ENCODE measurements at regions not wholly inside any gene's neighbourhood (a gene's known extent, or its start where the extent isn't known, plus 50 kb on each side); places are given as distances from the start of the nearest gene placed in this dataset.

- Mint-ChIP-seq H3K27ac (ENCODE audit: low read depth) (no peak overlapping the region), H3K4me1 (no peaks in the 10 kb centered on the region), H3K27me3 (peaks cover 76% of the 10 kb centered on the region), H3K4me3 (no peak overlapping the region), H3K9me3 (no peaks in the 10 kb centered on the region), H3K36me3 (ENCODE audit: insufficient read depth) (no peaks in the 10 kb centered on the region)
- DNase-seq (ENCODE audit: low spot score in 2 of 2): no peak
- ATAC-seq (replicated peaks; ENCODE audit: extremely low read depth, poor library complexity, severe bottlenecking): no peak
These were observed 113.8 kb downstream of the BUD13 start for GRCh38 chr11:116658876-116659535.

DNA sequence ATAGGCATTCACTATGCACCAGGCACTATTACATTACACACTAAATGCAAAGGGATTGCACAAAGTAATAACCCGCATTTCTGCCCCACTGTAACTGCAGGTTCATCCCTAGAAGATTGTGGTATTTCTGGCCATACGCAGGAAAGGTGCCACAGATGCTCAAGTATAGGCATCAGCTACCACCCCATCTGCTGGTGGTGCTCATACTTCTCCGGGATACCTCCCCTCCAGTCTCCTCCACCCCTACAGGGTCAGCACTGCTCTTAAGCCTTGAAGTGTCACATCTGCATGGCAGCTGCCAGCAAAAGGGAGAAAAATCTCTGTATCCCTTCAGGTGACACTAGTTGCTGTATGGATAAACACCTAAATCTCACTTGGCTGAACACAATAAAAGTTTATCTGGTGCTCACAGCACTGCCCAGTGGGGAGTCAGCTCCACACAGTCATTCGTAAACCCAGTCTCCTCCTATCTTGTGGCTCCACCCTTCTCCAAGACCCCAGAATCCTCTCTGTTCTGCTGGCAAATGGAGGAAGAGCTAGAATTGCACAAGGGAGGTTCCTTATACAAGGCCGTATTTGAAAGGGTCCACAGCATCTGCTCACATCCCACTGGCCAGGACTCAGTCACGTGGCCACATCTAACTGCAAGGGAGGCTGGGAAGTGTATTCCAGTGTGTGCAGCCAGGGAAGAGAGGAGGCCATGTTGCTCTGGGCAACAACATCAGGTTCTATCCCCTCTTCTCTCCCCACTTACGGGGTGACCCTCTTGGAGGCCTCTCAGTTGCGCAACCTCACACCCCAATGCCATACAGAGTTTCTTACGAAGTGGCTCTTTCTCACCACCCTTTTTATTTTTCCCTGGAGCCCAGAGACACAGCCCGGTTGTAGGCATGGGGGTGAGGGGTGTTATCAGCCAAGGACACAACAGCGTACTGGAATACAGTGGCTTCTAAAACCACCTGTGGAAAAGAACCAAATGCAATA lies 114.7 kb downstream of the BUD13 start:
- Mint-ChIP-seq H3K27me3 (peaks cover 68% of the 10 kb centered on the region), H3K9me3 (no peaks in the 10 kb centered on the region), H3K4me3 (no peak overlapping the region), H3K27ac (ENCODE audit: low read depth) (no peak overlapping the region), H3K36me3 (ENCODE audit: insufficient read depth) (no peaks in the 10 kb centered on the region), H3K4me1 (no peaks in the 10 kb centered on the region)
- no peak for DNase-seq (ENCODE audit: low spot score in 2 of 2)
- ATAC-seq (replicated peaks; ENCODE audit: extremely low read depth, poor library complexity, severe bottlenecking): no peak

GRCh38 chr11:116656011-116656410 lies 116.8 kb downstream of the BUD13 start:
- DNase-seq (ENCODE audit: low spot score in 2 of 2): no peak
- Mint-ChIP-seq H3K4me1 (no peaks in the 10 kb centered on the region), H3K36me3 (ENCODE audit: insufficient read depth) (no peaks in the 10 kb centered on the region), H3K4me3 (no peak overlapping the region), H3K27me3 (peaks cover 52% of the 10 kb centered on the region), H3K27ac (ENCODE audit: low read depth) (no peak overlapping the region), H3K9me3 (no peaks in the 10 kb centered on the region)
- no peak for ATAC-seq (replicated peaks; ENCODE audit: extremely low read depth, poor library complexity, severe bottlenecking)

DNA sequence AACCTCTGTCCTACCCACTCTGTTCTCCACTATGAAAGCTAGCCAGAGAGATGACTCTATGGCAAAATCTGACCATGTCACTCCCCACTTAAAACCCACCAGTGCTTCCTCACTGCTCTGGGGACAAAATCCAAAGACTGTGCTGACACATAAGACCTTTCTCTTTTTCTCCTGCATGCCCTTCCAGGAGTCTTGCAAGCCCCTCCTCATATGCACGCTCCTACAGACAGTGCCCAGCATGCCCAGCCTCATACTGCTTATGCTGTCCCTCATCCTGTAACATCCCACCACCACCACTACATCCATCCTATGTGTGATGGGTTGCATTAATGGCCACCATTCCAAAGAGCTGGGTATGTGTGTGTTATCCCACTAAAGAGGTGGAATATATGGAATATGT lies 118.3 kb downstream of the BUD13 start:
- no peaks in the 10 kb centered on the region for H3K4me1 Mint-ChIP-seq
- peaks cover 46% of the 10 kb centered on the region for H3K27me3 Mint-ChIP-seq
- H3K36me3 Mint-ChIP-seq (ENCODE audit: insufficient read depth): no peaks in the 10 kb centered on the region
- no peak overlapping the region for H3K27ac Mint-ChIP-seq (ENCODE audit: low read depth)
- H3K4me3 Mint-ChIP-seq: no peak overlapping the region
- DNase-seq (ENCODE audit: low spot score in 2 of 2): no peak
- ATAC-seq (replicated peaks; ENCODE audit: extremely low read depth, poor library complexity, severe bottlenecking): no peak
- no peaks in the 10 kb centered on the region for H3K9me3 Mint-ChIP-seq

DNA sequence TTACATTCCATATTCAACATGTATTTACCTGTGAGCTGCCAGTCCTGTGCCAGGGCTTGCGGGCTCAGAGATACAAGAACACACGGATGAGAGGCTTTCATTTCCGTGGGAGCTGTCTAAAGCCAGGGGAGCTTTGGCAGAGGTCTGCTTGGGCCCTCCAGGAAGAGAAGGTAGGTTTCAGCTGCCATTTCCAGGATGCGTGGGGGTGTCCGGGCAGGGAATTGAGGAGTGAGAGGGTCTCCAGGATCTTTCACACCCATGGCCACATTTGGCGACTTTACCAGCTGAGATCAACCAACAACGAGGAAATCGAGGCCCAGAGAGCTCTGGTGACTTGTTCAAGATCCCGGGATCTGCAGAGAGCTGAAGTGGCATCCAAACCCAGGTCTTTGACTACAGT lies 119.6 kb downstream of the BUD13 start:
- Mint-ChIP-seq H3K27ac (ENCODE audit: low read depth) (no peak overlapping the region), H3K27me3 (peaks cover 33% of the 10 kb centered on the region), H3K36me3 (ENCODE audit: insufficient read depth) (no peaks in the 10 kb centered on the region), H3K9me3 (no peaks in the 10 kb centered on the region), H3K4me1 (no peaks in the 10 kb centered on the region), H3K4me3 (no peak overlapping the region)
- no peak for DNase-seq (ENCODE audit: low spot score in 2 of 2)
- no peak for ATAC-seq (replicated peaks; ENCODE audit: extremely low read depth, poor library complexity, severe bottlenecking)

DNA sequence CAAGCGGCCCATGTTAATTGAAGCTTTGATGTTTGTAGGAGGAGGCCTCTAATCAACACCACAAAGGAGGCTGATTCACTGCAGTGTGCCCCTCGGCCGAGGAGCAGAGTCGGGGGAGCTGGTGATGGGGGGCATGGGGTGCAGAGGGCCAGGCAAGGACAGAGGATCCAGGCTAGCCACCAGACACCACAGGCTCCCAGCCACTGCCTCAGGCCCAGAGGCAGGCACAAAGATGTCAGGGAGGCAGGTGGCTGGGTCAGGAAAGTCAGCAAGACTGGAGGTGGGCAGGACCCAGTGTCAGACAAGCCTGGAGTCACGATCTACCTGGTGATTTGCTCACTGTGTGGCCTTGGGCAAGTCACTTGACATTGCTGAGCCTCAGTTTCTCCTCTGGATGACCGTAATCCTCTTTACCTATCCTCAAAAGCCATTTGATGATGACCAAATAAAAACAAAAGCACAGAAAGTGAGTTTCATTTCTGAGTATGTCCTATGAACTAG lies 121.0 kb downstream of the BUD13 start:
- no peak overlapping the region for H3K27ac Mint-ChIP-seq (ENCODE audit: low read depth)
- DNase-seq (ENCODE audit: low spot score in 2 of 2): no peak
- H3K9me3 Mint-ChIP-seq: no peaks in the 10 kb centered on the region
- ATAC-seq (replicated peaks; ENCODE audit: extremely low read depth, poor library complexity, severe bottlenecking): no peak
- peaks cover 36% of the 10 kb centered on the region for H3K27me3 Mint-ChIP-seq
- no peak overlapping the region for H3K4me3 Mint-ChIP-seq
- no peaks in the 10 kb centered on the region for H3K36me3 Mint-ChIP-seq (ENCODE audit: insufficient read depth)
- H3K4me1 Mint-ChIP-seq: no peaks in the 10 kb centered on the region

GRCh38 chr11:116651098-116651736 lies 121.6 kb downstream of the BUD13 start:
- no peaks in the 10 kb centered on the region for H3K36me3 Mint-ChIP-seq (ENCODE audit: insufficient read depth)
- H3K27ac Mint-ChIP-seq (ENCODE audit: low read depth): no peak overlapping the region
- ATAC-seq (replicated peaks; ENCODE audit: extremely low read depth, poor library complexity, severe bottlenecking) (no peak), DNase-seq (ENCODE audit: low spot score in 2 of 2) (no peak)
- H3K4me3 Mint-ChIP-seq: no peak overlapping the region
- no peaks in the 10 kb centered on the region for H3K9me3 Mint-ChIP-seq
- no peaks in the 10 kb centered on the region for H3K4me1 Mint-ChIP-seq
- peaks cover 32% of the 10 kb centered on the region for H3K27me3 Mint-ChIP-seq

GRCh38 chr11:116650052-116650451 lies 122.7 kb downstream of the BUD13 start:
- H3K27ac Mint-ChIP-seq (ENCODE audit: low read depth): no peak overlapping the region
- H3K36me3 Mint-ChIP-seq (ENCODE audit: insufficient read depth): peaks cover 2% of the 10 kb centered on the region
- no peaks in the 10 kb centered on the region for H3K4me1 Mint-ChIP-seq
- DNase-seq (ENCODE audit: low spot score in 2 of 2) (no peak), ATAC-seq (replicated peaks; ENCODE audit: extremely low read depth, poor library complexity, severe bottlenecking) (no peak)
- no peaks in the 10 kb centered on the region for H3K9me3 Mint-ChIP-seq
- H3K4me3 Mint-ChIP-seq: no peak overlapping the region
- H3K27me3 Mint-ChIP-seq: peaks cover 25% of the 10 kb centered on the region

GRCh38 chr11:116649268-116649667 lies 123.5 kb downstream of the BUD13 start:
- no peak overlapping the region for H3K27ac Mint-ChIP-seq (ENCODE audit: low read depth)
- DNase-seq (ENCODE audit: low spot score in 2 of 2) (no peak), ATAC-seq (replicated peaks; ENCODE audit: extremely low read depth, poor library complexity, severe bottlenecking) (no peak)
- no peaks in the 10 kb centered on the region for H3K4me1 Mint-ChIP-seq
- H3K9me3 Mint-ChIP-seq: no peaks in the 10 kb centered on the region
- H3K27me3 Mint-ChIP-seq: peaks cover 27% of the 10 kb centered on the region
- peaks cover 2% of the 10 kb centered on the region for H3K36me3 Mint-ChIP-seq (ENCODE audit: insufficient read depth)
- no peak overlapping the region for H3K4me3 Mint-ChIP-seq

DNA sequence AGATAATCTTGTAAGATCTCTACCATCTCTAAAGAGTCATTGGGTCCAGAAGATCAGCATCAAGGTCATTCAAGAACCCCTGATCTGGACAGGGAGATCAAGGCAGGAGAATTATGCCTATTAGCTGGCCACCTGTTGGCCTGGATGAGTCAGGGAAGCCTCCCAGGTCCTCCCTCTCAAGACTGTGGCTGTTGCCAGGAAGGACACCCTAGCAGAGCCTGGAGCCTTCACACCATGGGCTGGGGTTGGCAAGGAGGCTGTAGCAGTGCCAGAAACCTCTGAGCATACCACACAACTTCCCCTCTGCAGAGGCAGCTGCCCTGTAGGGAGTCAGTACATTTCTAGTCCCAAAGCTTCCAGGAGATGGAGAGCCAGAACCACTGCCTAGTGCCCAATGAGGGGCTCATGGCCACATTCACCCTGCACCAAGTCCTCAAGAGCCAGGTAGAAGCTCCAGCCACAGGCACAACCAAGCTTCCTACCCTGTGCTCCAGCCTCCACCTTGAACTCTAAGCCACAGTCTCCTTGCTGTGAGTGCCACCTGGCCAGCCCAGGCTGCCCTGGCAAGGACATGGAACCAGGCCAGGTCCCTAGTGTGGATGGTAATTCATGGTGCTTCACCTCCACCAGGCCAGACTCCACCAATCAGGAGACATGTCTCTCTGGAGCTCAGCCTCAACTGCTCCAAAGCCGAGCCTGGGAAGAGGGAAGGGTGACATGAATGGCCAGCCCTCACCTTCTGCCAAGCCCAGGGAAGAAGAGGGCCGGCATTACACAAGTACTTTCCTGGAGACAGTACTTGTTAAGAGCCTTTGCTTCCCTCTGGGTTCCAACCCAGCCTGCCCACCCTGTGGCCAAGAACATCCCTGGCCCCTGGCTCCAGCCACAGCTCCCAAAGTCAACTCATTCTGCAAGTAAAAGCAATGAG lies 124.3 kb downstream of the BUD13 start:
- Mint-ChIP-seq H3K36me3 (ENCODE audit: insufficient read depth) (peaks cover 2% of the 10 kb centered on the region), H3K4me1 (no peaks in the 10 kb centered on the region), H3K9me3 (no peaks in the 10 kb centered on the region), H3K4me3 (no peak overlapping the region), H3K27ac (ENCODE audit: low read depth) (no peak overlapping the region), H3K27me3 (peaks cover 35% of the 10 kb centered on the region)
- ATAC-seq (replicated peaks; ENCODE audit: extremely low read depth, poor library complexity, severe bottlenecking) (no peak), DNase-seq (ENCODE audit: low spot score in 2 of 2) (no peak)

- H3K27ac Mint-ChIP-seq (ENCODE audit: low read depth): no peak overlapping the region
- H3K36me3 Mint-ChIP-seq (ENCODE audit: insufficient read depth): peaks cover 2% of the 10 kb centered on the region
- H3K9me3 Mint-ChIP-seq: no peaks in the 10 kb centered on the region
- H3K27me3 Mint-ChIP-seq: peaks cover 36% of the 10 kb centered on the region
- H3K4me1 Mint-ChIP-seq: no peaks in the 10 kb centered on the region
- ATAC-seq (replicated peaks; ENCODE audit: extremely low read depth, poor library complexity, severe bottlenecking): no peak
- no peak for DNase-seq (ENCODE audit: low spot score in 2 of 2)
- no peak overlapping the region for H3K4me3 Mint-ChIP-seq
These were observed 125.3 kb downstream of the BUD13 start for GRCh38 chr11:116647305-116648080.

All from central memory CD8-positive, alpha-beta T cell (primary cell).